ENCODE measurements at regions not wholly inside any gene's neighbourhood (a gene's known extent, or its start where the extent isn't known, plus 50 kb on each side); places are given as distances from the start of the nearest gene placed in this dataset.

DNA sequence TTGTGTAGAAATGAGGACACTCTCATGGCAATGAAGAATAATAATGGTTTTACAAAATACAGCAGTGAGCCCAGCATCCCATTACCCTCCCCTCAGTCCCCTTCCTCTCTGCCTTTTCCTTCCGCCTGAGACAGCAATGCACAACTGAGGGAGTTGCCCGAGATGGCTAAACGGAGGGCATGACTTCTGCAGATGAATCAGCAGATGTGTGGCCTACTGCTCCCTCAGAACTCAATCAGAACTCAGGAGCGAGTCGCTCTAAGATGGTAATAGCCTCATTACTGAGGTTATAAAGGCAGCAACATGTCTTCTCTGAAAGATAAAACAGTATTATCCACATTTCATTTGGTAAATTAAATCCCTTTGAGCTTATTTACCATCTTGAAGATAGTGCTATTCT lies 326.6 kb downstream of the ENC1 start:
- no peaks in the 10 kb centered on the region for H3K36me3 ChIP-seq (ENCODE audit: control insufficient read depth in 2 of 2, extremely low read depth in 1 of 2, insufficient read depth in 2 of 2, low read length in 2 of 2)
- no peak overlapping the region for H3K4me3 ChIP-seq (replicated peaks in 1 of 3; ENCODE audit: insufficient read depth in 1 of 3, low read depth in 1 of 3, low read length in 3 of 3)
- DNase-seq (ENCODE audit: low read depth, low spot score) = no peak
- ChIA-PET POLR2A (no interaction called here), CTCF (no interaction called here)
- no peaks in the 10 kb centered on the region for H3K9me3 ChIP-seq (replicated peaks; ENCODE audit: control insufficient read depth, insufficient read depth, low read length)
- BruUV-seq (replicated peaks) = no TSS peak
- TF ChIP-seq GATA2 (IDR thresholded peaks at IDR 0.05; ENCODE audit: insufficient read depth, insufficient read length, low read depth, low read length) (no peak), POLR2AphosphoS5 (IDR thresholded peaks at IDR 0.05; ENCODE audit: insufficient read depth, low read depth, low read length) (no peak), POLR2A (IDR thresholded peaks at IDR 0.05; ENCODE audit: low read depth, low read length) (no peak), FOS (IDR thresholded peaks at IDR 0.05; ENCODE audit: borderline replicate concordance, insufficient read depth, low read length) (no peak), CTCF (IDR thresholded peaks at IDR 0.05; ENCODE audit: extremely low read depth in 1 of 2, insufficient read depth in 1 of 2, low read depth in 1 of 2, low read length in 2 of 2) (no peak), MYC (IDR thresholded peaks at IDR 0.05; ENCODE audit: low read depth, low read length) (no peak)
- TF ChIP-seq, protein P1, sequence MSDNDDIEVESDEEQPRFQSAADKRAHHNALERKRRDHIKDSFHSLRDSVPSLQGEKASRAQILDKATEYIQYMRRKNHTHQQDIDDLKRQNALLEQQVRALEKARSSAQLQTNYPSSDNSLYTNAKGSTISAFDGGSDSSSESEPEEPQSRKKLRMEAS (IDR thresholded peaks at IDR 0.05; ENCODE audit: insufficient read depth, insufficient read length) = no peak
- H4K20me1 ChIP-seq (replicated peaks; ENCODE audit: control insufficient read depth, extremely low read depth, insufficient read depth, low read length) = no peaks in the 10 kb centered on the region
- intact Hi-C loops (cut with micrococcal nuclease) (no loop called here), dilution Hi-C loops (cut with MboI; ENCODE audit: extremely low pct_ligation_motif_present, low sequenced_read_pairs) (no loop called here)
- FAIRE-seq = no peak
- H3K27me3 ChIP-seq (ENCODE audit: control insufficient read depth in 2 of 2, insufficient read depth in 2 of 2, low read length in 2 of 2) = peaks cover 0 to 3% of the 10 kb centered on the region in 2 experiments
- no peak overlapping the region for H3K9ac ChIP-seq (replicated peaks; ENCODE audit: extremely low read depth, insufficient read depth, low read length)
- no peak overlapping the region for H2AFZ ChIP-seq (ENCODE audit: low read depth, low read length)
- no peak overlapping the region for H3K4me2 ChIP-seq (ENCODE audit: insufficient read depth, low read length)
- no peaks in the 10 kb centered on the region for H3K9me1 ChIP-seq (replicated peaks; ENCODE audit: control insufficient read depth, extremely low read depth, insufficient read depth, low read length)
- H3K4me1 ChIP-seq (ENCODE audit: control insufficient read depth, extremely low read depth, insufficient read depth, low read length) = peaks cover 12% of the 10 kb centered on the region
- H3K27ac ChIP-seq (ENCODE audit: insufficient read depth, low read depth, low read length) = no peak overlapping the region
- H3K79me2 ChIP-seq (ENCODE audit: control insufficient read depth, insufficient read depth, low read length) = no peaks in the 10 kb centered on the region

GRCh38 chr5:74312746-74313145 lies 327.8 kb downstream of the ENC1 start:
- H3K27me3 ChIP-seq (ENCODE audit: control insufficient read depth in 2 of 2, insufficient read depth in 2 of 2, low read length in 2 of 2) = peaks cover 0 to 3% of the 10 kb centered on the region in 2 experiments
- no peaks in the 10 kb centered on the region for H3K9me1 ChIP-seq (replicated peaks; ENCODE audit: control insufficient read depth, extremely low read depth, insufficient read depth, low read length)
- ChIA-PET CTCF (no interaction called here), POLR2A (no interaction called here)
- H3K27ac ChIP-seq (ENCODE audit: insufficient read depth, low read depth, low read length) = no peak overlapping the region
- TF ChIP-seq CTCF (IDR thresholded peaks at IDR 0.05; ENCODE audit: extremely low read depth in 1 of 2, insufficient read depth in 1 of 2, low read depth in 1 of 2, low read length in 2 of 2) = no peak
- no peak for TF ChIP-seq GATA2 (IDR thresholded peaks at IDR 0.05; ENCODE audit: insufficient read depth, insufficient read length, low read depth, low read length)
- no peak for TF ChIP-seq MYC (IDR thresholded peaks at IDR 0.05; ENCODE audit: low read depth, low read length)
- TF ChIP-seq POLR2AphosphoS5 (IDR thresholded peaks at IDR 0.05; ENCODE audit: insufficient read depth, low read depth, low read length) = no peak
- TF ChIP-seq, protein P1 (IDR thresholded peaks at IDR 0.05; ENCODE audit: insufficient read depth, insufficient read length) = no peak
- no peak for TF ChIP-seq EZH2 (IDR thresholded peaks at IDR 0.05; ENCODE audit: borderline replicate concordance, low read depth, low read length, severe bottlenecking)
- TF ChIP-seq JUN (IDR thresholded peaks at IDR 0.05; ENCODE audit: borderline replicate concordance, insufficient read depth, insufficient read length, low read depth) = no peak
- TF ChIP-seq FOS (IDR thresholded peaks at IDR 0.05; ENCODE audit: borderline replicate concordance, insufficient read depth, low read length) = no peak
- TF ChIP-seq POLR2A (IDR thresholded peaks at IDR 0.05; ENCODE audit: low read depth, low read length) = no peak
- no peak overlapping the region for H3K4me3 ChIP-seq (replicated peaks in 1 of 3; ENCODE audit: insufficient read depth in 1 of 3, low read depth in 1 of 3, low read length in 3 of 3)
- H2AFZ ChIP-seq (ENCODE audit: low read depth, low read length) = no peak overlapping the region
- no peak overlapping the region for H3K9ac ChIP-seq (replicated peaks; ENCODE audit: extremely low read depth, insufficient read depth, low read length)
- H3K79me2 ChIP-seq (ENCODE audit: control insufficient read depth, insufficient read depth, low read length) = no peaks in the 10 kb centered on the region
- H3K4me2 ChIP-seq (ENCODE audit: insufficient read depth, low read length) = no peak overlapping the region
- H4K20me1 ChIP-seq (replicated peaks; ENCODE audit: control insufficient read depth, extremely low read depth, insufficient read depth, low read length) = no peaks in the 10 kb centered on the region
- BruUV-seq (replicated peaks) = no TSS peak
- FAIRE-seq (no peak), DNase-seq (ENCODE audit: low read depth, low spot score) (no peak)
- dilution Hi-C loops (cut with MboI; ENCODE audit: extremely low pct_ligation_motif_present, low sequenced_read_pairs) (no loop called here), intact Hi-C loops (cut with micrococcal nuclease) (no loop called here)
- H3K9me3 ChIP-seq (replicated peaks; ENCODE audit: control insufficient read depth, insufficient read depth, low read length) = no peaks in the 10 kb centered on the region
- H3K36me3 ChIP-seq (ENCODE audit: control insufficient read depth in 2 of 2, extremely low read depth in 1 of 2, insufficient read depth in 2 of 2, low read length in 2 of 2) = no peaks in the 10 kb centered on the region
- peaks cover 12% of the 10 kb centered on the region for H3K4me1 ChIP-seq (ENCODE audit: control insufficient read depth, extremely low read depth, insufficient read depth, low read length)

All from endothelial cell of umbilical vein (primary cell).